H9 (cell line): ENCODE measurements at regions not wholly inside any gene's neighbourhood (a gene's known extent, or its start where the extent isn't known, plus 50 kb on each side); places are given as distances from the start of the nearest gene placed in this dataset.

Source experiments
- DNase-seq: peaks from one replicate; pipeline ENCODE4 v3.0.0-alpha.2; 2017
- H2AFZ ChIP-seq: one replicate; pipeline ENCODE4 v1.6.1; 2013; ENCODE audit warnings: mild to moderate bottlenecking, low read length, control low read depth, moderate library complexity
- H2AK5ac ChIP-seq: 2 replicates; pipeline ENCODE4 v1.6.1; 2013; ENCODE audit warnings: low read length, control low read depth, mixed read lengths; ENCODE audit not compliant: insufficient read length
- H2BK120ac ChIP-seq: one replicate; pipeline ENCODE4 v1.6.1; 2013; ENCODE audit warnings: low read depth, mild to moderate bottlenecking, low read length, control low read depth, inconsistent platforms; ENCODE audit not compliant: poor library complexity, severe bottlenecking
- H2BK12ac ChIP-seq: 2 replicates; pipeline ENCODE4 v1.6.1; 2013; ENCODE audit warnings: low read length, control low read depth, mixed read lengths, low read depth; ENCODE audit not compliant: insufficient read length
- H2BK15ac ChIP-seq: 2 replicates; pipeline ENCODE4 v1.6.1; 2013; ENCODE audit warnings: low read depth, low read length, control low read depth
- H2BK20ac ChIP-seq: one replicate; pipeline ENCODE4 v1.6.1; 2013; ENCODE audit warnings: low read depth, mild to moderate bottlenecking, low read length, control low read depth, inconsistent platforms; ENCODE audit not compliant: poor library complexity, severe bottlenecking
- H2BK5ac ChIP-seq: 2 replicates; pipeline ENCODE4 v1.6.1; 2013; ENCODE audit warnings: low read length, control low read depth, mixed read lengths; ENCODE audit not compliant: insufficient read length
- H3K14ac ChIP-seq: 2 replicates; pipeline ENCODE4 v1.6.1; 2013; ENCODE audit warnings: low read length, control low read depth; ENCODE audit not compliant: insufficient read depth
- H3K18ac ChIP-seq: 2 replicates; pipeline ENCODE4 v1.6.1; 2013; ENCODE audit warnings: low read depth, mild to moderate bottlenecking, mixed read lengths, low read length, control low read depth; ENCODE audit not compliant: insufficient read length
- H3K23ac ChIP-seq: 2 replicates; pipeline ENCODE4 v1.6.1; 2013; ENCODE audit warnings: low read length, control low read depth, mixed read lengths, low read depth; ENCODE audit not compliant: insufficient read length
- H3K23me2 ChIP-seq: 2 replicates; pipeline ENCODE4 v1.6.1; 2013; ENCODE audit warnings: low read depth, mild to moderate bottlenecking, mixed read lengths, low read length, control low read depth; ENCODE audit not compliant: insufficient read length, poor library complexity, severe bottlenecking
- H3K27ac ChIP-seq: 2 replicates; pipeline ENCODE4 v1.5.1; 2013; ENCODE audit warnings: low read length, control low read depth, mixed read lengths, low read depth; ENCODE audit not compliant: insufficient read length
- H3K27me3 ChIP-seq: 2 replicates; pipeline ENCODE4 v1.6.1; 2013; ENCODE audit warnings: low read length, control low read depth, inconsistent platforms; ENCODE audit not compliant: insufficient read depth
- H3K4ac ChIP-seq: 2 replicates; pipeline ENCODE4 v1.6.1; 2013; ENCODE audit warnings: low read depth, mild to moderate bottlenecking, control low read depth, inconsistent platforms, low read length, moderate library complexity
- H3K4me1 ChIP-seq: 2 replicates; pipeline ENCODE4 v1.6.1; 2013; ENCODE audit warnings: low read length, control low read depth, inconsistent platforms; ENCODE audit not compliant: insufficient read depth
- H3K4me2 ChIP-seq: 2 replicates; pipeline ENCODE4 v1.6.1; 2013; ENCODE audit warnings: low read length, control low read depth, mixed read lengths; ENCODE audit not compliant: insufficient read length, insufficient read depth
- H3K56ac ChIP-seq: 2 replicates; pipeline ENCODE4 v1.6.1; 2013; ENCODE audit warnings: low read depth, mild to moderate bottlenecking, mixed read lengths, low read length, control low read depth; ENCODE audit not compliant: insufficient read length
- H3K79me1 ChIP-seq: 2 replicates; pipeline ENCODE4 v1.6.1; 2013; ENCODE audit warnings: low read depth, mild to moderate bottlenecking, moderate library complexity, low read length, control low read depth, inconsistent platforms; ENCODE audit not compliant: insufficient read depth, poor library complexity, severe bottlenecking
- H3K79me2 ChIP-seq: 2 replicates; pipeline ENCODE4 v1.6.1; 2013; ENCODE audit warnings: low read length, control low read depth, inconsistent platforms; ENCODE audit not compliant: insufficient read depth
- H3K9ac ChIP-seq: 2 replicates; pipeline ENCODE4 v1.6.1; 2013; ENCODE audit warnings: low read length, control low read depth, mixed read lengths; ENCODE audit not compliant: insufficient read length; ENCODE audit errors: extremely low read depth
- H3K9me3 ChIP-seq: one replicate; pipeline ENCODE4 v1.6.1; 2013; ENCODE audit warnings: low read depth, low read length, inconsistent platforms; ENCODE audit not compliant: control insufficient read depth
- H3T11ph ChIP-seq: one replicate; pipeline ENCODE4 v1.6.1; 2013; ENCODE audit warnings: mild to moderate bottlenecking, low read length, control low read depth, inconsistent platforms
- H4K20me1 ChIP-seq: one replicate; pipeline ENCODE4 v1.6.1; 2013; ENCODE audit not compliant: control insufficient read depth, insufficient read length, insufficient read depth
- H4K5ac ChIP-seq: 2 replicates; pipeline ENCODE4 v1.6.1; 2013; ENCODE audit warnings: low read depth, mild to moderate bottlenecking, mixed read lengths, low read length, control low read depth; ENCODE audit not compliant: insufficient read length
- H4K8ac ChIP-seq: replicated peaks from 2 replicates; pipeline ENCODE4 v1.6.1; 2013; ENCODE audit warnings: low read length, control low read depth, mixed read lengths, low read depth; ENCODE audit not compliant: insufficient read length
- H4K91ac ChIP-seq: 2 replicates; pipeline ENCODE4 v1.6.1; 2013; ENCODE audit warnings: low read depth, mild to moderate bottlenecking, moderate library complexity, mixed read lengths, low read length, control low read depth; ENCODE audit not compliant: insufficient read length
- H3K27ac Mint-ChIP-seq, 3 experiments: 2 replicates in 2 of 3; 3 replicates in 1 of 3; pipeline ENCODE4 v1.8.0; 2020 to 2021; ENCODE audit warnings: mixed read lengths in 3 of 3, mild to moderate bottlenecking in 1 of 3, moderate library complexity in 1 of 3
- H3K27me3 Mint-ChIP-seq: 2 replicates; pipeline ENCODE4 v1.8.0; 2021; ENCODE audit warnings: low read depth, mild to moderate bottlenecking, moderate library complexity, mixed read lengths
- H3K36me3 Mint-ChIP-seq, 3 experiments: 2 replicates in 2 of 3; 3 replicates in 1 of 3; pipeline ENCODE4 v1.8.0; 2020 to 2021; ENCODE audit warnings: low read depth in 3 of 3, mixed read lengths in 3 of 3; ENCODE audit not compliant: insufficient read depth in 1 of 3
- H3K4me1 Mint-ChIP-seq, 2 experiments: 2 replicates each; pipeline ENCODE4 v1.8.0; 2020; ENCODE audit warnings: mixed read lengths in 2 of 2
- H3K4me3 Mint-ChIP-seq, 2 experiments: 2 replicates in 1 of 2; 3 replicates in 1 of 2; pipeline ENCODE4 v1.8.0; 2020 to 2021; ENCODE audit warnings: mild to moderate bottlenecking in 2 of 2, mixed read lengths in 2 of 2, moderate library complexity in 1 of 2
- H3K9me3 Mint-ChIP-seq, 2 experiments: 2 replicates in 1 of 2; 3 replicates in 1 of 2; pipeline ENCODE4 v1.8.0; 2020; ENCODE audit warnings: mild to moderate bottlenecking in 2 of 2, mixed read lengths in 2 of 2, moderate library complexity in 1 of 2
- CTCF ChIP-seq: fragments of 200-600 bp; sonication (generic); conservative IDR thresholded peaks from 3 replicates; pipeline ENCODE4 v1.8.0; 2021; ENCODE audit warnings: antibody characterized with exemption, mild to moderate bottlenecking
- WGBS: extraction: QIAGEN DNeasy Blood & Tissue Kit; methylation state at CpG from one replicate; pipeline ENCODE4 v1.1.7; 2013; ENCODE audit warnings: missing lambda C conversion rate, low lambda C conversion rate, mixed read lengths; ENCODE audit not compliant: insufficient read length; ENCODE audit errors: extremely low coverage; 5-methylcytosine and 5-hydroxymethylcytosine counted together

DNA sequence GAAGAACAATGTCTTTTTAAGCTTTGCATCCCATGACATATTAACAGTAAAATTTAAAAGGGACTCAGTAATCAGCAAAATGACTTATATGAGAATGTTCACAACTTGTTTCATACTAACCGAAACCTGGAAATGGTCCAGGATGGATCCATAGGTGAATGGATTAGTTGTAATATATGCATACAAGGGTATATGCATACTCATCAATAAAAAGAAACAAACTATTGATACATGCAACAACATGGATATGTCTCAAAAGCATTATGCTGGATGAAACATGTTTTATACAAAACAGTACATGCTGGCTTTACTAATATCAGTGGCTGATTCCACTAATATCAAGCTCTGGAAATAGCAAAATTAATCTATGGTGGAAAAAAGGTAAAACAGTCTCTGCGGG, 108.5 kb upstream of the HIVEP1 start:
- H3K4me3 Mint-ChIP-seq: no peak overlapping the region
- no CpG with 5 or more reads among the region's 2 CpGs for WGBS
- no peak overlapping the region for H3K9ac ChIP-seq
- H3K14ac ChIP-seq: no peak overlapping the region
- H2BK15ac ChIP-seq: no peak overlapping the region
- no peaks in the 10 kb centered on the region for H3K4me1 ChIP-seq
- H3K79me1 ChIP-seq: no peaks in the 10 kb centered on the region
- H3K4me2 ChIP-seq: no peak overlapping the region
- no peak for DNase-seq
- no peaks in the 10 kb centered on the region for H3K27me3 ChIP-seq
- no peaks in the 10 kb centered on the region for H3K23me2 ChIP-seq
- TF ChIP-seq CTCF: no peak
- no peak overlapping the region for H2BK5ac ChIP-seq
- H3K9me3 Mint-ChIP-seq: peaks cover 10% of the 10 kb centered on the region in 2 experiments
- H4K5ac ChIP-seq: no peak overlapping the region
- H3T11ph ChIP-seq: no peak overlapping the region
- no peak overlapping the region for H3K56ac ChIP-seq
- H3K4ac ChIP-seq: no peak overlapping the region
- H2BK120ac ChIP-seq: no peak overlapping the region
- no peak overlapping the region for H2BK20ac ChIP-seq
- no peaks in the 10 kb centered on the region for H3K9me3 ChIP-seq
- no peaks in the 10 kb centered on the region for H3K79me2 ChIP-seq
- no peaks in the 10 kb centered on the region for H3K27me3 Mint-ChIP-seq
- peaks cover 5 to 9% (median 7%) of the 10 kb centered on the region in 3 experiments for H3K36me3 Mint-ChIP-seq
- no peak overlapping the region for H3K18ac ChIP-seq
- H3K23ac ChIP-seq: no peak overlapping the region
- H3K27ac ChIP-seq: no peak overlapping the region
- no peaks in the 10 kb centered on the region for H4K20me1 ChIP-seq
- no peak overlapping the region for H4K8ac ChIP-seq
- H3K27ac Mint-ChIP-seq: no peak overlapping the region
- no peak overlapping the region for H2AFZ ChIP-seq
- H2BK12ac ChIP-seq: no peak overlapping the region
- H2AK5ac ChIP-seq: no peak overlapping the region
- H3K4me1 Mint-ChIP-seq: peaks cover 26 to 29% of the 10 kb centered on the region in 2 experiments
- no peak overlapping the region for H4K91ac ChIP-seq
